Stimulated activated CD4-positive, alpha-beta T cell treated with anti-CD3 and anti-CD28 coated beads, Interleukin-2, amount 100 ng/mL, for 48 hours (primary cell): ENCODE measurements at regions not wholly inside any gene's neighbourhood (a gene's known extent, or its start where the extent isn't known, plus 50 kb on each side); places are given as distances from the start of the nearest gene placed in this dataset.
"Not testable (repeated sequence)": the region's sequence is repeated elsewhere in the genome, so short reads cannot be mapped to it uniquely, and the experiment has no call there.

Source experiments
- DNase-seq, 2 donors: peaks; one replicate each; pipeline ENCODE4 v3.0.0-alpha.2; 2020

- DNase-seq: no peak
Measured at GRCh38 chr22:48076008-48076407, 1313.6 kb downstream of the TBC1D22A start.

- no peak for DNase-seq
Measured at GRCh38 chr22:48075604-48076003, 1313.2 kb downstream of the TBC1D22A start.

GRCh38 chr22:48072777-48073176 lies 1310.3 kb downstream of the TBC1D22A start:
- no peak for DNase-seq

- DNase-seq: no peak
Measured at GRCh38 chr22:48071828-48072227, 1309.4 kb downstream of the TBC1D22A start.

GRCh38 chr22:48071305-48071704 lies 1308.9 kb downstream of the TBC1D22A start:
- DNase-seq: no peak

GRCh38 chr22:48070760-48071159 lies 1308.3 kb downstream of the TBC1D22A start:
- no peak for DNase-seq

- DNase-seq: no peak
Measured at GRCh38 chr22:48070083-48070482, 1307.6 kb downstream of the TBC1D22A start.

GRCh38 chr22:48069256-48069655 lies 1306.8 kb downstream of the TBC1D22A start:
- no peak for DNase-seq

GRCh38 chr22:48068323-48068885 lies 1306.0 kb downstream of the TBC1D22A start:
- no peak for DNase-seq

GRCh38 chr22:48065892-48066291 lies 1303.4 kb downstream of the TBC1D22A start:
- DNase-seq: no peak

GRCh38 chr22:48061726-48062125 lies 1299.3 kb downstream of the TBC1D22A start:
- no peak for DNase-seq

- DNase-seq: no peak
Measured at GRCh38 chr22:48060266-48060665, 1297.8 kb downstream of the TBC1D22A start.

- not testable (repeated sequence) for DNase-seq
Measured at GRCh38 chr22:48059521-48059920, 1297.1 kb downstream of the TBC1D22A start.

- no peak for DNase-seq
Measured at GRCh38 chr22:48057116-48057835, 1294.8 kb downstream of the TBC1D22A start.

- no peak for DNase-seq
Measured at GRCh38 chr22:48055827-48056226, 1293.4 kb downstream of the TBC1D22A start.

GRCh38 chr22:48055185-48055584 lies 1292.7 kb downstream of the TBC1D22A start:
- DNase-seq: no peak

GRCh38 chr22:48054596-48054995 lies 1292.1 kb downstream of the TBC1D22A start:
- DNase-seq: no peak

GRCh38 chr22:48053973-48054372 lies 1291.5 kb downstream of the TBC1D22A start:
- DNase-seq: no peak

- no peak for DNase-seq
Measured at GRCh38 chr22:48053486-48053885, 1291.0 kb downstream of the TBC1D22A start.

GRCh38 chr22:48052621-48052890 lies 1290.1 kb downstream of the TBC1D22A start:
- DNase-seq: no peak

- DNase-seq: no peak
Measured at GRCh38 chr22:48051796-48052620, 1289.6 kb downstream of the TBC1D22A start.

- DNase-seq: no peak
Measured at GRCh38 chr22:48050836-48051235, 1288.4 kb downstream of the TBC1D22A start.

- DNase-seq: no peak
Measured at GRCh38 chr22:48049116-48049515, 1286.7 kb downstream of the TBC1D22A start.
